PC-9 (cell line): ENCODE measurements at regions not wholly inside any gene's neighbourhood (a gene's known extent, or its start where the extent isn't known, plus 50 kb on each side); places are given as distances from the start of the nearest gene placed in this dataset.
"Not testable (repeated sequence)": the region's sequence is repeated elsewhere in the genome, so short reads cannot be mapped to it uniquely, and the experiment has no call there.

Experiments
- BruUV-seq: library from RNA; stranded (reverse); fragments of 400-500 nt; replicated peaks from 2 replicates; lab custom pipeline; 2021; lab: Mats Ljungman, UMichigan
- CTCF ChIA-PET: fragments of 300-600 bp; sonication (Branson Sonifier 250); formaldehyde crosslinking; loops from one replicate; lab custom pipeline; 2022; ENCODE audit warnings: antibody characterized with exemption; lab: Charles Lee
- POLR2A ChIA-PET: fragments of 300-600 bp; sonication (Branson Sonifier 250); formaldehyde crosslinking; loops from one replicate; lab custom pipeline; 2022; ENCODE audit warnings: antibody characterized with exemption; ENCODE audit not compliant: unreplicated experiment; lab: Charles Lee
- DNase-seq, 2 experiments: peaks; one replicate each; pipeline versions ENCODE4 v3.0.0 to v3.0.0-alpha.2; 2015 to 2022; ENCODE audit warnings: mixed read lengths in 1 of 2
- H2AFZ ChIP-seq: fragments of 200-600 bp; sonication (generic); 2 replicates; pipeline ENCODE4 v1.8.1; 2017; ENCODE audit warnings: antibody characterized with exemption
- H3F3A ChIP-seq: fragments of 200-600 bp; sonication (generic); 2 replicates; pipeline ENCODE4 v1.8.1; 2017; ENCODE audit warnings: antibody characterized with exemption, mild to moderate bottlenecking, low read depth; ENCODE audit not compliant: insufficient read depth
- H3K27ac ChIP-seq: fragments of 200-600 bp; sonication (generic); 2 replicates; pipeline ENCODE4 v1.6.1; 2016; ENCODE audit warnings: mixed run types
- H3K27me3 ChIP-seq: fragments of 200-600 bp; sonication (generic); 2 replicates; pipeline ENCODE4 v1.6.1; 2016; ENCODE audit warnings: low read depth, mixed run types; ENCODE audit not compliant: insufficient read depth
- H3K36me3 ChIP-seq: fragments of 200-600 bp; sonication (generic); 2 replicates; pipeline ENCODE4 v1.6.1; 2016; ENCODE audit warnings: low read depth, mixed run types
- H3K4me1 ChIP-seq: fragments of 200-600 bp; sonication (generic); replicated peaks from 2 replicates; pipeline ENCODE4 v1.6.1; 2016; ENCODE audit warnings: mixed run types; ENCODE audit not compliant: insufficient read depth
- H3K4me2 ChIP-seq: fragments of 200-600 bp; sonication (generic); 2 replicates; pipeline ENCODE4 v1.6.1; 2017; ENCODE audit warnings: mixed run types
- H3K4me3 ChIP-seq: fragments of 200-600 bp; sonication (generic); 2 replicates; pipeline ENCODE4 v1.6.1; 2016; ENCODE audit warnings: mixed run types
- H3K79me2 ChIP-seq: fragments of 200-600 bp; sonication (generic); 2 replicates; pipeline ENCODE4 v1.6.1; 2017; ENCODE audit warnings: low read depth, mixed run types
- H3K9me2 ChIP-seq: fragments of 200-600 bp; sonication (generic); 2 replicates; pipeline ENCODE4 v1.8.1; 2017; ENCODE audit warnings: mild to moderate bottlenecking; ENCODE audit not compliant: insufficient read depth
- H3K9me3 ChIP-seq: fragments of 200-600 bp; sonication (generic); 2 replicates; pipeline ENCODE4 v1.8.1; 2016; ENCODE audit warnings: low read depth; ENCODE audit not compliant: insufficient read depth
- H4K20me1 ChIP-seq: fragments of 200-600 bp; sonication (generic); 2 replicates; pipeline ENCODE4 v1.8.1; 2017; ENCODE audit not compliant: insufficient read depth
- CTCF ChIP-seq: fragments of 200-600 bp; sonication (generic); conservative IDR thresholded peaks from 2 replicates; pipeline ENCODE4 v1.6.1; 2017; ENCODE audit warnings: mixed run types, antibody characterized with exemption, mild to moderate bottlenecking, moderate library complexity
- EZH2 ChIP-seq: fragments of 200-600 bp; sonication (generic); IDR thresholded peaks from 2 replicates; pipeline ENCODE4 v1.8.0; 2017; ENCODE audit warnings: antibody characterized with exemption, low read depth
- intact Hi-C: fragments of 100-400 bp; cut with micrococcal nuclease; formaldehyde crosslinking; loops from one replicate; pipeline ENCODE4 v1.10.0; 2022; ENCODE audit not compliant: unreplicated experiment

- CTCF ChIA-PET, result interaction anchor here (0.6 kb wide), 1 partner anchor 7 kb away, joined by 3 read pairs; no protein-coding TSS in a partner anchor
- POLR2A ChIA-PET, result interaction anchor here (0.7 kb wide), 1 partner anchor 132 kb away, joined by 7 read pairs; no protein-coding TSS in a partner anchor
Measured at GRCh38 chr10:29815572-29815971, 180.8 kb upstream of the SVIL start.

DNA sequence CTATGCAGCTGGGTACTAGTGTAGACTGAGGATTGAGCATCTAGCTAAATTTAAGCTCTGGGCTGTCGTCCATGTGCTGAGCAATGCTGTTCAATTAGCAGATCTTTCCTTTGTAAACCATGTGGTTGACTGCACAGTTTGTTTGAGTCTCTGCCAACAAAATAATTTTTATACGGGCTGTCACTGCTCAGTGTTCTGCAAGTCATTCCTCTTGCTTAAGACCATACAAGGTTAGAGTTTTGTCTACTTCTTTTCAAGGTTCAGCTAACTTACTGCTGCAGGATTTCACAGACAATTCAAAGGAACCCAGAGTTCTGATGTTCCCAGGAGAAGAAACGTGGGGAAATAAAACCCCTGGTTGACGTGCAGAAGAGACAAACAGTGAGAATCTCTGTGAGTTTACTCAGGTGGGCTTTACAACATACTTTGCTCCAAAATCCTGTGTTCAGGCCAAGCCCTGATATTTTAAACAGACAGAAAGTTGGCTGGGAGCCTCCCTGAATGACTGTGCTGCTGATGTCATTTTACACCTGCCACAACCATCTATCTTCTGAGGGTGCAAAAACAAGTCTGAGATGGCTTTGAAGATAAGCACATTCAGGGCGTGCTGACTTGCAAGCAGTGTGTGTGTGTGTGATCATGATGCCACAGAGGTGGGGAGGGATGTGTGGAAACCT is 177.1 kb upstream of the SVIL start:
- H3F3A ChIP-seq, result peaks cover 44% of the 10 kb centered on the region
- peak overlapping the region; percentile 99 for H3K27ac ChIP-seq
- TF ChIP-seq EZH2 (no peak), CTCF (no peak)
- H3K9me2 ChIP-seq, result no peaks in the 10 kb centered on the region
- no peaks in the 10 kb centered on the region for H3K36me3 ChIP-seq
- no peaks in the 10 kb centered on the region for H4K20me1 ChIP-seq
- H3K9me3 ChIP-seq, result no peaks in the 10 kb centered on the region
- H3K79me2 ChIP-seq, result no peaks in the 10 kb centered on the region
- CTCF ChIA-PET, result interaction anchor here (0.6 kb wide), 1 partner anchor 11 kb away, joined by 3 read pairs; no protein-coding TSS in a partner anchor
- intact Hi-C loops, result loop anchor here (1.0 to 5.0 kb wide), 10 partner anchors 8 to 222 kb away; partner anchors contain the start of gene SVIL
- no TSS peak for BruUV-seq
- H3K27me3 ChIP-seq, result no peaks in the 10 kb centered on the region
- H3K4me3 ChIP-seq, result peak overlapping the region; percentile 33; the same call in 1 of the 2 replicates
- peaks cover 58% of the 10 kb centered on the region for H3K4me1 ChIP-seq
- DNase-seq, result peak; percentile 78 to 94
- no peak overlapping the region for H2AFZ ChIP-seq
- peak overlapping the region; percentile 80 for H3K4me2 ChIP-seq
- POLR2A ChIA-PET, result interaction anchor here (0.6 kb wide), 1 partner anchor 145 kb away, joined by 3 read pairs; no protein-coding TSS in a partner anchor

More at GRCh38 chr10:29815572-29815971, 180.8 kb upstream of the SVIL start:
- no peak overlapping the region for H3K4me2 ChIP-seq
- H3K79me2 ChIP-seq, result no peaks in the 10 kb centered on the region
- no TSS peak for BruUV-seq
- H3K4me1 ChIP-seq, result peaks cover 30% of the 10 kb centered on the region
- H3F3A ChIP-seq, result peaks cover 29% of the 10 kb centered on the region
- no peaks in the 10 kb centered on the region for H3K9me3 ChIP-seq
- H3K27ac ChIP-seq, result no peak overlapping the region
- no peaks in the 10 kb centered on the region for H3K9me2 ChIP-seq
- no peaks in the 10 kb centered on the region for H4K20me1 ChIP-seq
- TF ChIP-seq EZH2 (no peak), CTCF (no peak)
- intact Hi-C loops, result no loop called here
- no peak for DNase-seq
- H3K4me3 ChIP-seq, result no peak overlapping the region
- no peaks in the 10 kb centered on the region for H3K27me3 ChIP-seq
- no peak overlapping the region for H2AFZ ChIP-seq
- H3K36me3 ChIP-seq, result no peaks in the 10 kb centered on the region

- BruUV-seq, result no TSS peak
- H3K4me1 ChIP-seq, result peaks cover 69% of the 10 kb centered on the region
- peaks cover 7% of the 10 kb centered on the region; the same call in 1 of the 2 replicates for H3K79me2 ChIP-seq
- CTCF ChIA-PET, result no interaction called here
- no peak for TF ChIP-seq EZH2
- no peaks in the 10 kb centered on the region for H3K9me3 ChIP-seq
- POLR2A ChIA-PET, result no interaction called here
- no peaks in the 10 kb centered on the region for H3K9me2 ChIP-seq
- intact Hi-C loops, result loop anchor here (5.0 kb wide), 1 partner anchor 179 kb away; the partner anchor contains the start of gene SVIL
- peaks cover 53% of the 10 kb centered on the region for H3F3A ChIP-seq
- no peak overlapping the region for H3K4me3 ChIP-seq
- no peak for DNase-seq
- H3K4me2 ChIP-seq, result peak overlapping the region; percentile 80
- no peaks in the 10 kb centered on the region for H3K27me3 ChIP-seq
- no peaks in the 10 kb centered on the region for H3K36me3 ChIP-seq
- H2AFZ ChIP-seq, result no peak overlapping the region
- peak overlapping the region; percentile 99 for H3K27ac ChIP-seq
- no peaks in the 10 kb centered on the region for H4K20me1 ChIP-seq
Measured at GRCh38 chr10:29810816-29811215, 176.0 kb upstream of the SVIL start.

DNA sequence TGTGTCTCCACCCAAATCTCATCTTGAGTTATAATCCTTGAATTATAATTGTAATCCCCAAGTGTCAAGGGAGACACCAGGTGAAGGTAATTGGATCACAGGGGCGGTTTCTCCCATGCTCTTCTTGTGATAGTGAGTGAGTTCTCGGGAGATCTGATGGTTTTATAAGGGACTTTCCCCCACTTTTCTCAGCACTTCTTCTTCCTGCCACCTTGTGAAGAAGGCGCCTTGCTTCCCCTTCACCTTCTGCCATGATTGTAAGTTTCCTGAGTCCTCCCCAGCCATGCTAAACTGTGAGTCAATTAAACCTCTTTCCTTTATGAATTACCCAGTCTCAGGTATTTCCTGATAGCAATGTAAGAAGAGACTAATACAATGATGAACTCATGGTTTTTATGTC is 175.5 kb upstream of the SVIL start:
- H3K4me2 ChIP-seq, BruUV-seq, H3K9me3 ChIP-seq, H3K27me3 ChIP-seq, H3K36me3 ChIP-seq, DNase-seq, H3K4me3 ChIP-seq, H4K20me1 ChIP-seq, POLR2A ChIA-PET, H2AFZ ChIP-seq, CTCF ChIA-PET, H3K79me2 ChIP-seq, H3K9me2 ChIP-seq: not testable (repeated sequence)
- intact Hi-C loops, result loop anchor here (5.0 kb wide), 1 partner anchor 178 kb away; the partner anchor contains the start of gene SVIL
- Histone ChIP-seq H3K4me1 (peaks cover 75% of the 10 kb centered on the region), H3K27ac (peak overlapping the region; percentile 99), H3F3A (peaks cover 59% of the 10 kb centered on the region)
